Kidney (tissue), 13 donors: ENCODE measurements at regions not wholly inside any gene's neighbourhood (a gene's known extent, or its start where the extent isn't known, plus 50 kb on each side); places are given as distances from the start of the nearest gene placed in this dataset.

ENCODE experiments used
- DNase-seq, 5 donors: peaks; one replicate each; pipeline ENCODE4 v3.0.0-alpha.2; 2013 to 2020
- FAIRE-seq: peaks from 2 replicates; lab custom pipeline; 2012; peaks lifted over from hg19 to GRCh38; lab: Jason Lieb, UNC
- H3K27ac ChIP-seq, 2 donors: one replicate each; pipeline ENCODE4 v1.7.0; 2013; ENCODE audit warnings: low read depth in 2 of 2, low read length in 2 of 2, inconsistent platforms in 1 of 2
- H3K27me3 ChIP-seq: one replicate; pipeline ENCODE4 v1.7.1; 2013; ENCODE audit warnings: low read length, inconsistent platforms; ENCODE audit not compliant: control insufficient read depth, insufficient read depth
- H3K36me3 ChIP-seq, 3 donors: one replicate each; pipeline versions ENCODE4 v1.7.0 to v1.7.1; 2013; ENCODE audit warnings: low read length in 3 of 3, control low read depth in 1 of 3, inconsistent platforms in 1 of 3; ENCODE audit not compliant: insufficient read depth in 3 of 3, control insufficient read depth in 2 of 3
- H3K4me1 ChIP-seq, 3 donors: one replicate each; pipeline versions ENCODE4 v1.7.0 to v1.7.1; 2013; ENCODE audit warnings: low read length in 3 of 3, inconsistent platforms in 1 of 3, low read depth in 1 of 3; ENCODE audit not compliant: control insufficient read depth in 2 of 3, insufficient read depth in 2 of 3
- H3K4me3 ChIP-seq, 3 donors: one replicate each; pipeline versions ENCODE4 v1.7.0 to v1.8.1; 2013; ENCODE audit warnings: low read length in 3 of 3, control low read depth in 1 of 3, inconsistent platforms in 1 of 3
- H3K9ac ChIP-seq, 3 donors: one replicate each; pipeline versions ENCODE4 v1.7.0 to v1.7.1; 2013; ENCODE audit warnings: low read length in 3 of 3, control low read depth in 1 of 3, inconsistent platforms in 1 of 3
- H3K9me3 ChIP-seq, 3 donors: one replicate each; pipeline versions ENCODE4 v1.7.0 to v1.7.1; 2013; ENCODE audit warnings: low read length in 3 of 3, control low read depth in 1 of 3, inconsistent platforms in 1 of 3; ENCODE audit not compliant: control insufficient read depth in 2 of 3, insufficient read depth in 1 of 3
- CTCF ChIP-seq: IDR thresholded peaks from 3 replicates; pipeline ENCODE4 v1.5.1; 2012; ENCODE audit warnings: mild to moderate bottlenecking, moderate library complexity, borderline replicate concordance; ENCODE audit not compliant: insufficient read depth; ENCODE audit errors: extremely low read depth
- intact Hi-C: fragments of 100-400 bp; cut with DNase I; formaldehyde crosslinking; loops from one replicate; pipeline ENCODE4 v1.11.1; 2022
- donor health status: control.
- donor health status: control.
- donor health status: control.
- donor health status: control.
- donor health status: control.
- donor health status: DM: yes; HTN: yes; CAD: no.
- donor health status: Normal renal cell carcinoma (clear cell type).

GRCh38 chr6:170165085-170165470 is 125.8 kb downstream of the DLL1 start:
- no peak for FAIRE-seq
- peak in 2 of 5 donors; percentile 40 to 77 for DNase-seq
- H3K9me3 ChIP-seq = no peaks in the 10 kb centered on the region
- peaks cover 0 to 3% (median 0%) of the 10 kb centered on the region in 3 donors for H3K4me1 ChIP-seq
- H3K9ac ChIP-seq = no peak overlapping the region
- no peak overlapping the region for H3K4me3 ChIP-seq
- H3K36me3 ChIP-seq = no peaks in the 10 kb centered on the region
- H3K27ac ChIP-seq = no peak overlapping the region
- H3K27me3 ChIP-seq = no peaks in the 10 kb centered on the region
- no peak for TF ChIP-seq CTCF
- intact Hi-C loops = no loop called here

- Histone ChIP-seq H3K4me1 (peaks cover 0 to 3% (median 0%) of the 10 kb centered on the region in 3 donors), H3K27ac (no peak overlapping the region), H3K9ac (no peak overlapping the region), H3K36me3 (no peaks in the 10 kb centered on the region), H3K27me3 (no peaks in the 10 kb centered on the region), H3K4me3 (no peak overlapping the region), H3K9me3 (no peaks in the 10 kb centered on the region)
- FAIRE-seq (no peak), DNase-seq (peak in 2 of 5 donors; percentile 35 to 58)
- no peak for TF ChIP-seq CTCF
- intact Hi-C loops = no loop called here
Observed at GRCh38 chr6:170164271-170164900, 126.5 kb downstream of the DLL1 start.

- peak in 2 of 5 donors; percentile 32 to 39 for DNase-seq
- intact Hi-C loops = no loop called here
- H3K36me3 ChIP-seq = no peaks in the 10 kb centered on the region
- no peaks in the 10 kb centered on the region for H3K27me3 ChIP-seq
- no peak overlapping the region for H3K4me3 ChIP-seq
- peaks cover 0 to 3% (median 0%) of the 10 kb centered on the region in 3 donors for H3K4me1 ChIP-seq
- no peak overlapping the region for H3K27ac ChIP-seq
- H3K9me3 ChIP-seq = no peaks in the 10 kb centered on the region
- H3K9ac ChIP-seq = no peak overlapping the region
- no peak for FAIRE-seq
- no peak for TF ChIP-seq CTCF
Observed at GRCh38 chr6:170163405-170164170, 127.3 kb downstream of the DLL1 start.
